Left lung (tissue), 4 donors: ENCODE measurements at regions not wholly inside any gene's neighbourhood (a gene's known extent, or its start where the extent isn't known, plus 50 kb on each side); places are given as distances from the start of the nearest gene placed in this dataset.

ENCODE experiments used
- ATAC-seq: fragments of 200-7000 bp; cut with Tn5 transposase; one replicate; pipeline ENCODE4 v1.9.1; 2020; ENCODE audit warnings: moderate library complexity
- DNase-seq, 4 donors: peaks; one replicate each; pipeline ENCODE4 v3.0.0-alpha.2; 2013 to 2020
- H3K27ac ChIP-seq, 2 donors: fragments of 200-600 bp; sonication (generic) in 1 of 2; one replicate each; pipeline versions ENCODE4 v1.5.0 to v1.8.0; 2020 to 2021
- H3K27me3 ChIP-seq, 2 donors: fragments of 200-600 bp; sonication (generic) in 1 of 2; one replicate each; pipeline versions ENCODE4 v1.5.0 to v1.8.0; 2020 to 2021
- H3K36me3 ChIP-seq, 2 donors: fragments of 200-600 bp; sonication (generic) in 1 of 2; one replicate each; pipeline versions ENCODE4 v1.5.0 to v1.8.0; 2020 to 2021
- H3K4me1 ChIP-seq, 2 donors: fragments of 200-600 bp; one replicate each; pipeline ENCODE4 v1.8.0; 2021
- H3K4me3 ChIP-seq, 2 donors: fragments of 200-600 bp; sonication (generic) in 1 of 2; one replicate each; pipeline versions ENCODE4 v1.5.0 to v1.8.0; 2020 to 2021; ENCODE audit warnings: mild to moderate bottlenecking in 1 of 2
- H3K9me3 ChIP-seq, 2 donors: fragments of 200-600 bp; sonication (generic) in 1 of 2; one replicate each; pipeline versions ENCODE4 v1.5.0 to v1.8.0; 2020 to 2021
- intact Hi-C, 2 donors: fragments of 100-400 bp; cut with DNase I; formaldehyde crosslinking; loops; one replicate each; pipeline versions ENCODE4 v1.11.2 to v1.14.2; 2022
- TF ChIP-seq, protein P1 (sequence below), 2 donors: fragments of 200-600 bp; sonication (generic) in 1 of 2; IDR thresholded peaks; one replicate each; pipeline versions ENCODE4 v1.5.0 to v1.8.0; 2021; ENCODE audit warnings: antibody characterized with exemption in 2 of 2
- donor health status: DM: no; HTN: yes; CAD: no.
- donor health status: DM: no; HTN: no; CAD: no.

GRCh38 chr6:19463250-19463649 lies 373.9 kb upstream of the ID4 start:
- TF ChIP-seq, protein P1, sequence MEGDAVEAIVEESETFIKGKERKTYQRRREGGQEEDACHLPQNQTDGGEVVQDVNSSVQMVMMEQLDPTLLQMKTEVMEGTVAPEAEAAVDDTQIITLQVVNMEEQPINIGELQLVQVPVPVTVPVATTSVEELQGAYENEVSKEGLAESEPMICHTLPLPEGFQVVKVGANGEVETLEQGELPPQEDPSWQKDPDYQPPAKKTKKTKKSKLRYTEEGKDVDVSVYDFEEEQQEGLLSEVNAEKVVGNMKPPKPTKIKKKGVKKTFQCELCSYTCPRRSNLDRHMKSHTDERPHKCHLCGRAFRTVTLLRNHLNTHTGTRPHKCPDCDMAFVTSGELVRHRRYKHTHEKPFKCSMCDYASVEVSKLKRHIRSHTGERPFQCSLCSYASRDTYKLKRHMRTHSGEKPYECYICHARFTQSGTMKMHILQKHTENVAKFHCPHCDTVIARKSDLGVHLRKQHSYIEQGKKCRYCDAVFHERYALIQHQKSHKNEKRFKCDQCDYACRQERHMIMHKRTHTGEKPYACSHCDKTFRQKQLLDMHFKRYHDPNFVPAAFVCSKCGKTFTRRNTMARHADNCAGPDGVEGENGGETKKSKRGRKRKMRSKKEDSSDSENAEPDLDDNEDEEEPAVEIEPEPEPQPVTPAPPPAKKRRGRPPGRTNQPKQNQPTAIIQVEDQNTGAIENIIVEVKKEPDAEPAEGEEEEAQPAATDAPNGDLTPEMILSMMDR (IDR thresholded peaks at IDR 0.05): no peak
- no peak for DNase-seq
- Histone ChIP-seq H3K4me1 (peaks cover 0 to 14% of the 10 kb centered on the region in 2 donors), H3K36me3 (no peaks in the 10 kb centered on the region), H3K27ac (no peak overlapping the region), H3K27me3 (no peaks in the 10 kb centered on the region), H3K4me3 (no peak overlapping the region), H3K9me3 (no peaks in the 10 kb centered on the region)
- ATAC-seq: no peak
- intact Hi-C loops: no loop called here

GRCh38 chr6:19463925-19464324 lies 373.2 kb upstream of the ID4 start:
- H3K4me1 ChIP-seq: peaks cover 0 to 14% of the 10 kb centered on the region in 2 donors
- no peak overlapping the region for H3K27ac ChIP-seq
- ATAC-seq (no peak), DNase-seq (no peak)
- no peak overlapping the region for H3K4me3 ChIP-seq
- no peaks in the 10 kb centered on the region for H3K36me3 ChIP-seq
- no peaks in the 10 kb centered on the region for H3K27me3 ChIP-seq
- no peaks in the 10 kb centered on the region for H3K9me3 ChIP-seq
- TF ChIP-seq, protein P1 (IDR thresholded peaks at IDR 0.05): no peak
- intact Hi-C loops: no loop called here

- Histone ChIP-seq H3K27me3 (no peaks in the 10 kb centered on the region), H3K4me1 (peaks cover 0 to 14% of the 10 kb centered on the region in 2 donors), H3K9me3 (no peaks in the 10 kb centered on the region), H3K27ac (peak overlapping the region; percentile 40 to 42), H3K4me3 (no peak overlapping the region), H3K36me3 (no peaks in the 10 kb centered on the region)
- no peak for DNase-seq
- TF ChIP-seq, protein P1 (IDR thresholded peaks at IDR 0.05): no peak
- peak; percentile 72 for ATAC-seq
- intact Hi-C loops: no loop called here
Measured at GRCh38 chr6:19465256-19465655, 371.9 kb upstream of the ID4 start.

GRCh38 chr6:19465760-19466159 lies 371.4 kb upstream of the ID4 start:
- peak; percentile 82 for ATAC-seq
- Histone ChIP-seq H3K4me3 (no peak overlapping the region), H3K4me1 (peaks cover 0 to 14% of the 10 kb centered on the region in 2 donors), H3K36me3 (no peaks in the 10 kb centered on the region), H3K27me3 (no peaks in the 10 kb centered on the region), H3K9me3 (no peaks in the 10 kb centered on the region), H3K27ac (peak overlapping the region; percentile 40 to 42)
- peak in 1 of 4 donors; percentile 52 for DNase-seq
- TF ChIP-seq, protein P1 (IDR thresholded peaks at IDR 0.05): no peak
- intact Hi-C loops: no loop called here

DNA sequence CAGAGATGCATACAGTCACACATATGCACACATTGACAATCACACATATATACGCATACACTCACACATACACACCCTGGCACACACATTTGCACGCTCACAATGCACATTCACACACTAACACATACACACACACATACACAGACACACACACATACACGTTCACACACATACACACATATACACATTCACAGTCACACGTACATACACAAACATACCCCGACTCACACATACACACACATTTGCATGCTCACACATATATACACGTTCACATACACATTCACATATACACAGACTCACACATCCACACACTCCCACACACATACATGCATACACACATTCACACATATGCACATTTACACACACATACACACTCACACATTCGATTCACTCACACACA lies 366.8 kb upstream of the ID4 start:
- DNase-seq (no peak), ATAC-seq (no peak)
- TF ChIP-seq, protein P1 (IDR thresholded peaks at IDR 0.05): no peak
- peaks cover 0 to 4% of the 10 kb centered on the region in 2 donors for H3K9me3 ChIP-seq
- no peak overlapping the region for H3K4me3 ChIP-seq
- H3K4me1 ChIP-seq: peaks cover 0 to 9% of the 10 kb centered on the region in 2 donors
- no peaks in the 10 kb centered on the region for H3K27me3 ChIP-seq
- H3K36me3 ChIP-seq: no peaks in the 10 kb centered on the region
- intact Hi-C loops: no loop called here
- H3K27ac ChIP-seq: no peak overlapping the region
